ENCODE measurements at regions not wholly inside any gene's neighbourhood (a gene's known extent, or its start where the extent isn't known, plus 50 kb on each side); places are given as distances from the start of the nearest gene placed in this dataset.

- TF ChIP-seq CTCF (conservative IDR thresholded peaks at IDR 0.05; ENCODE audit: low read length) = no peak
- no peak for TF ChIP-seq EZH2phosphoT487 (IDR thresholded peaks at IDR 0.05; ENCODE audit: borderline replicate concordance, low read depth, low read length)
These were observed 76.6 kb upstream of the CPOX start for GRCh38 chr3:98670020-98670419.

Data from OCI-LY7 (cell line).